Sigmoid colon (tissue), 6 donors: ENCODE measurements at regions not wholly inside any gene's neighbourhood (a gene's known extent, or its start where the extent isn't known, plus 50 kb on each side); places are given as distances from the start of the nearest gene placed in this dataset.
A peak's percentile ranks its signal among the peaks of the same experiment; 100 is the strongest.

Experiments used
- DNase-seq: peaks from one replicate; pipeline ENCODE4 v3.0.0-alpha.2; 2019
- H3K27ac ChIP-seq, 4 donors: fragments of 200-600 bp; sonication (generic); one replicate each; pipeline ENCODE4 v1.5.1; 2016 to 2019; ENCODE audit warnings: mild to moderate bottlenecking in 1 of 4
- H3K27me3 ChIP-seq, 3 donors: fragments of 200-600 bp; sonication (generic); one replicate each; pipeline ENCODE4 v1.5.1; 2019; ENCODE audit warnings: mild to moderate bottlenecking in 1 of 3
- H3K36me3 ChIP-seq, 4 donors: fragments of 200-600 bp; sonication (generic); one replicate each; pipeline ENCODE4 v1.5.1; 2016 to 2019
- H3K4me1 ChIP-seq, 4 donors: fragments of 200-600 bp; sonication (generic); one replicate each; pipeline ENCODE4 v1.5.1; 2017 to 2019
- H3K4me3 ChIP-seq, 4 donors: fragments of 200-600 bp; sonication (generic); one replicate each; pipeline ENCODE4 v1.5.1; 2017 to 2019; ENCODE audit warnings: mild to moderate bottlenecking in 2 of 4, moderate library complexity in 1 of 4
- H3K9me3 ChIP-seq, 4 donors: fragments of 200-600 bp in 3 of 4; sonication (generic) in 3 of 4; one replicate each; pipeline versions ENCODE4 v1.5.1 to v1.6.1; 2013 to 2019
- CTCF ChIP-seq, 4 experiments: fragments of 450-650 bp in 3 of 4; fragments of 200-600 bp in 1 of 4; IDR thresholded peaks; one replicate each; pipeline ENCODE4 v1.5.1; 2016 to 2019; ENCODE audit warnings: antibody characterized with exemption in 4 of 4, mild to moderate bottlenecking in 3 of 4, moderate library complexity in 2 of 4
- EP300 ChIP-seq, 4 donors: sonication (generic); formaldehyde crosslinking; IDR thresholded peaks; one replicate each; pipeline ENCODE4 v1.6.1; 2017; ENCODE audit warnings: antibody characterized with exemption in 4 of 4
- POLR2A ChIP-seq, 2 donors: fragments of 450-650 bp; IDR thresholded peaks; one replicate each; pipeline ENCODE4 v1.6.1; 2016; ENCODE audit warnings: antibody characterized with exemption in 2 of 2, mild to moderate bottlenecking in 2 of 2, moderate library complexity in 2 of 2
- POLR2AphosphoS5 ChIP-seq, 4 donors: sonication (generic); formaldehyde crosslinking; IDR thresholded peaks; one replicate each; pipeline ENCODE4 v1.6.1; 2017; ENCODE audit warnings: antibody characterized with exemption in 4 of 4
- WGBS, 2 donors: extraction: QIAGEN DNeasy Blood & Tissue Kit; methylation state at CpG; one replicate each; pipeline ENCODE4 v1.1.7; 2013; 5-methylcytosine and 5-hydroxymethylcytosine counted together
- intact Hi-C: fragments of 100-400 bp; cut with DNase I; formaldehyde crosslinking; loops from one replicate; pipeline ENCODE4 v1.15.1; 2023
- donor health status: healthy with polysubstance abuse.
- donor health status: healthy.

GRCh38 chr3:64398476-64398875, 173.2 kb upstream of the PRICKLE2 start:
- DNase-seq, result no peak
- H3K27me3 ChIP-seq, result no peaks in the 10 kb centered on the region
- H3K9me3 ChIP-seq, result no peaks in the 10 kb centered on the region
- peak overlapping the region; percentile 66 to 83 (median 74) for H3K27ac ChIP-seq
- H3K36me3 ChIP-seq, result no peaks in the 10 kb centered on the region
- WGBS, 2 donors, result 76 to 79% methylated on average over 4 of the region's 4 CpGs
- no peak overlapping the region for H3K4me3 ChIP-seq
- H3K4me1 ChIP-seq, result peaks cover 0 to 31% (median 24%) of the 10 kb centered on the region in 4 donors
- TF ChIP-seq POLR2AphosphoS5 (IDR thresholded peaks at IDR 0.05) (no peak), EP300 (IDR thresholded peaks at IDR 0.05) (no peak), POLR2A (IDR thresholded peaks at IDR 0.05) (no peak), CTCF (IDR thresholded peaks at IDR 0.05) (no peak)
- intact Hi-C loops, result loop anchor here (2.0 to 5.0 kb wide), 5 partner anchors 46 to 261 kb away; partner anchors contain the start of gene PRICKLE2

GRCh38 chr3:64398006-64398405, 172.7 kb upstream of the PRICKLE2 start:
- H3K4me1 ChIP-seq, result peaks cover 0 to 31% (median 24%) of the 10 kb centered on the region in 4 donors
- peak overlapping the region; percentile 66 to 83 (median 74) for H3K27ac ChIP-seq
- H3K4me3 ChIP-seq, result no peak overlapping the region
- H3K9me3 ChIP-seq, result no peaks in the 10 kb centered on the region
- no peak for DNase-seq
- no peaks in the 10 kb centered on the region for H3K27me3 ChIP-seq
- intact Hi-C loops, result loop anchor here (2.0 to 5.0 kb wide), 5 partner anchors 46 to 261 kb away; partner anchors contain the start of gene PRICKLE2
- TF ChIP-seq EP300 (IDR thresholded peaks at IDR 0.05) (no peak), CTCF (IDR thresholded peaks at IDR 0.05) (no peak), POLR2AphosphoS5 (IDR thresholded peaks at IDR 0.05) (no peak), POLR2A (IDR thresholded peaks at IDR 0.05) (no peak)
- WGBS, 2 donors, result 85% methylated on average over 5 of the region's 5 CpGs
- no peaks in the 10 kb centered on the region for H3K36me3 ChIP-seq

GRCh38 chr3:64397573-64397972, 172.3 kb upstream of the PRICKLE2 start:
- DNase-seq, result no peak
- Histone ChIP-seq H3K9me3 (no peaks in the 10 kb centered on the region), H3K4me3 (no peak overlapping the region), H3K27me3 (no peaks in the 10 kb centered on the region), H3K27ac (peak overlapping the region; percentile 66 to 83 (median 74)), H3K36me3 (no peaks in the 10 kb centered on the region), H3K4me1 (peaks cover 0 to 31% (median 24%) of the 10 kb centered on the region in 4 donors)
- intact Hi-C loops, result loop anchor here (5.0 kb wide), 4 partner anchors 45 to 260 kb away; partner anchors contain the start of gene PRICKLE2
- WGBS, 2 donors, result 87 to 90% methylated on average over 2 of the region's 2 CpGs
- no peak for TF ChIP-seq CTCF (IDR thresholded peaks at IDR 0.05)

GRCh38 chr3:64395490-64395889, 170.2 kb upstream of the PRICKLE2 start:
- H3K4me1 ChIP-seq, result peaks cover 0 to 31% (median 24%) of the 10 kb centered on the region in 4 donors
- intact Hi-C loops, result loop anchor here (5.0 kb wide), 4 partner anchors 43 to 258 kb away; partner anchors contain the start of gene PRICKLE2
- H3K27ac ChIP-seq, result no peak overlapping the region
- 76 to 87% methylated on average over 2 of the region's 2 CpGs for WGBS, 2 donors
- DNase-seq, result no peak
- H3K9me3 ChIP-seq, result no peaks in the 10 kb centered on the region
- TF ChIP-seq CTCF (IDR thresholded peaks at IDR 0.05) (no peak), POLR2A (IDR thresholded peaks at IDR 0.05) (no peak)
- no peak overlapping the region for H3K4me3 ChIP-seq
- no peaks in the 10 kb centered on the region for H3K36me3 ChIP-seq
- no peaks in the 10 kb centered on the region for H3K27me3 ChIP-seq

- Histone ChIP-seq H3K27me3 (no peaks in the 10 kb centered on the region), H3K9me3 (no peaks in the 10 kb centered on the region), H3K36me3 (no peaks in the 10 kb centered on the region), H3K27ac (no peak overlapping the region), H3K4me3 (no peak overlapping the region), H3K4me1 (peaks cover 0 to 18% (median 14%) of the 10 kb centered on the region in 4 donors)
- no peak for DNase-seq
- 91 to 94% methylated on average over 5 of the region's 5 CpGs for WGBS, 2 donors
- intact Hi-C loops, result no loop called here
- TF ChIP-seq POLR2AphosphoS5 (IDR thresholded peaks at IDR 0.05) (no peak), CTCF (IDR thresholded peaks at IDR 0.05) (no peak), EP300 (IDR thresholded peaks at IDR 0.05) (no peak), POLR2A (IDR thresholded peaks at IDR 0.05) (no peak)
These were observed 167.9 kb upstream of the PRICKLE2 start for GRCh38 chr3:64393193-64393592.
